H1 (cell line): ENCODE measurements at regions not wholly inside any gene's neighbourhood (a gene's known extent, or its start where the extent isn't known, plus 50 kb on each side); places are given as distances from the start of the nearest gene placed in this dataset.

Experiments used
- CTCF ChIA-PET: fragments of 300-600 bp; sonication (Branson Sonifier 250); formaldehyde crosslinking; loops from one replicate; lab custom pipeline; 2021; ENCODE audit not compliant: partially characterized antibody; lab: Charles Lee
- POLR2A ChIA-PET: fragments of 300-600 bp; sonication (Branson Sonifier 250); formaldehyde crosslinking; loops from one replicate; lab custom pipeline; 2021; ENCODE audit warnings: inconsistent platforms; ENCODE audit not compliant: partially characterized antibody; lab: Charles Lee
- DNase-seq, 2 experiments: peaks; one replicate each; pipeline versions ENCODE4 v3.0.0 to v3.0.0-alpha.2; 2010 to 2022; ENCODE audit warnings: low spot score in 2 of 2, low read depth in 1 of 2, mixed read lengths in 1 of 2
- FAIRE-seq: peaks from 2 replicates; lab custom pipeline; 2011; peaks lifted over from hg19 to GRCh38; lab: Jason Lieb, UNC
- H2AFZ ChIP-seq: 2 replicates; pipeline ENCODE4 v1.8.1; 2012; ENCODE audit warnings: low read length, inconsistent platforms
- H2AK5ac ChIP-seq: 2 replicates; pipeline ENCODE4 v1.6.1; 2013; ENCODE audit warnings: low read depth, low read length
- H2BK120ac ChIP-seq: replicated peaks from 2 replicates; pipeline ENCODE3; 2013; ENCODE audit warnings: low read depth, low read length, inconsistent platforms
- H2BK12ac ChIP-seq: 2 replicates; pipeline ENCODE4 v1.6.1; 2013; ENCODE audit warnings: low read depth, low read length
- H2BK15ac ChIP-seq: 2 replicates; pipeline ENCODE4 v1.6.1; 2013; ENCODE audit warnings: low read length
- H2BK20ac ChIP-seq: 2 replicates; pipeline ENCODE4 v1.6.1; 2013; ENCODE audit warnings: low read length
- H2BK5ac ChIP-seq: 2 replicates; pipeline ENCODE4 v1.6.1; 2013; ENCODE audit warnings: low read depth, low read length
- H3K14ac ChIP-seq: 2 replicates; pipeline ENCODE4 v1.6.1; 2013; ENCODE audit warnings: inconsistent platforms; ENCODE audit not compliant: insufficient read length
- H3K18ac ChIP-seq: 2 replicates; pipeline ENCODE4 v1.6.1; 2013; ENCODE audit warnings: low read length; ENCODE audit errors: extremely low read depth
- H3K23ac ChIP-seq: 2 replicates; pipeline ENCODE4 v1.6.1; 2013; ENCODE audit warnings: inconsistent platforms; ENCODE audit not compliant: insufficient read length
- H3K23me2 ChIP-seq: 2 replicates; pipeline ENCODE4 v1.6.1; 2013; ENCODE audit warnings: low read depth, low read length
- H3K27ac ChIP-seq: 2 replicates; pipeline ENCODE4 v1.6.1; 2011; ENCODE audit warnings: low read depth, low read length, inconsistent platforms
- H3K27me3 ChIP-seq, 4 experiments: replicated peaks in 1 of 4; 1 replicate in 1 of 4; 2 replicates in 3 of 4; pipeline versions ENCODE4 v1.6.1 to v1.8.1; 2011 to 2013; ENCODE audit warnings: low read length in 3 of 4, mild to moderate bottlenecking in 3 of 4, inconsistent platforms in 2 of 4, mixed read lengths in 2 of 4, moderate library complexity in 1 of 4; ENCODE audit not compliant: control insufficient read depth in 3 of 4, insufficient read depth in 3 of 4; ENCODE audit errors: extremely low read depth in 1 of 4
- H3K36me3 ChIP-seq, 4 experiments: 2 replicates each; pipeline versions ENCODE4 v1.6.1 to v1.8.1; 2011 to 2013; ENCODE audit warnings: mild to moderate bottlenecking in 4 of 4, low read length in 3 of 4, moderate library complexity in 2 of 4, control low read depth in 1 of 4, inconsistent platforms in 1 of 4; ENCODE audit not compliant: insufficient read depth in 4 of 4, control insufficient read depth in 2 of 4
- H3K4ac ChIP-seq: replicated peaks from 2 replicates; pipeline ENCODE3; 2013; ENCODE audit warnings: low read length, low read depth, mixed read lengths, inconsistent platforms; ENCODE audit not compliant: insufficient read length
- H3K4me1 ChIP-seq, 4 experiments: replicated peaks in 1 of 4; 1 replicate in 1 of 4; 2 replicates in 3 of 4; pipeline versions ENCODE4 v1.6.1 to v1.8.1; 2011 to 2013; ENCODE audit warnings: low read length in 3 of 4, inconsistent platforms in 2 of 4, mixed read lengths in 1 of 4; ENCODE audit not compliant: insufficient read depth in 4 of 4, control insufficient read depth in 3 of 4
- H3K4me2 ChIP-seq, 2 experiments: 2 replicates each; pipeline versions ENCODE4 v1.6.1 to v1.8.1; 2011 to 2013; ENCODE audit warnings: low read depth in 2 of 2, low read length in 2 of 2, control low read depth in 1 of 2, inconsistent platforms in 1 of 2, mild to moderate bottlenecking in 1 of 2; ENCODE audit not compliant: insufficient read depth in 1 of 2
- H3K4me3 ChIP-seq, 4 experiments: fragments of 200-600, 300-600 bp in 1 of 4; sonication (generic), shearing (Covaris generic), sonication (Bioruptor Twin) in 1 of 4; 2 replicates each; pipeline versions ENCODE4 v1.5.1 to v1.8.1; 2011 to 2016; ENCODE audit warnings: low read length in 4 of 4, low read depth in 3 of 4, control low read depth in 2 of 4, inconsistent platforms in 2 of 4, mild to moderate bottlenecking in 2 of 4, mixed read lengths in 1 of 4, moderate library complexity in 1 of 4; ENCODE audit not compliant: insufficient read depth in 2 of 4; ENCODE audit errors: extremely low read depth in 1 of 4
- H3K56ac ChIP-seq: replicated peaks from 2 replicates; pipeline ENCODE3; 2013; ENCODE audit warnings: low read depth, mild to moderate bottlenecking, mixed read lengths, low read length, inconsistent platforms; ENCODE audit not compliant: insufficient read length
- H3K79me1 ChIP-seq: 2 replicates; pipeline ENCODE4 v1.6.1; 2013; ENCODE audit warnings: low read depth, low read length, control low read depth
- H3K79me2 ChIP-seq, 2 experiments: 2 replicates each; pipeline versions ENCODE4 v1.6.1 to v1.8.1; 2012 to 2013; ENCODE audit warnings: low read length in 2 of 2, mild to moderate bottlenecking in 2 of 2, inconsistent platforms in 1 of 2; ENCODE audit not compliant: insufficient read depth in 2 of 2, control insufficient read depth in 1 of 2
- H3K9ac ChIP-seq, 4 experiments: replicated peaks in 1 of 4; 1 replicate in 1 of 4; 2 replicates in 3 of 4; pipeline versions ENCODE4 v1.6.1 to v1.8.1; 2011 to 2013; ENCODE audit warnings: low read depth in 3 of 4, low read length in 3 of 4, control low read depth in 2 of 4, mild to moderate bottlenecking in 2 of 4, moderate library complexity in 2 of 4, inconsistent platforms in 1 of 4; ENCODE audit errors: extremely low read depth in 1 of 4
- H3K9me3 ChIP-seq, 2 experiments: 2 replicates each; pipeline versions ENCODE4 v1.6.1 to v1.8.1; 2012 to 2013; ENCODE audit warnings: mild to moderate bottlenecking in 2 of 2, moderate library complexity in 2 of 2, control low read depth in 1 of 2, inconsistent platforms in 1 of 2, low read depth in 1 of 2, low read length in 1 of 2, mixed read lengths in 1 of 2; ENCODE audit not compliant: insufficient read depth in 2 of 2
- H4K20me1 ChIP-seq, 2 experiments: replicated peaks in 1 of 2; 2 replicates each; pipeline versions ENCODE3 to v1.8.1; 2011 to 2013; ENCODE audit warnings: inconsistent platforms in 2 of 2, low read length in 2 of 2, mild to moderate bottlenecking in 1 of 2; ENCODE audit not compliant: insufficient read depth in 2 of 2, control insufficient read depth in 1 of 2
- H4K5ac ChIP-seq: 2 replicates; pipeline ENCODE4 v1.6.1; 2013; ENCODE audit warnings: low read length, low read depth, mixed read lengths, inconsistent platforms; ENCODE audit not compliant: insufficient read length
- H4K8ac ChIP-seq: 2 replicates; pipeline ENCODE4 v1.8.0; 2013; ENCODE audit warnings: mild to moderate bottlenecking, moderate library complexity, low read length, inconsistent platforms; ENCODE audit not compliant: insufficient read depth; ENCODE audit errors: extremely low read depth
- H4K91ac ChIP-seq: replicated peaks from 2 replicates; pipeline ENCODE3; 2013; ENCODE audit warnings: low read length, mixed read lengths, inconsistent platforms; ENCODE audit not compliant: insufficient read length
- BCL11A ChIP-seq, 2 experiments: IDR thresholded peaks; one replicate each; pipeline ENCODE4 v1.6.1; 2011; ENCODE audit warnings: low read depth in 2 of 2, low read length in 2 of 2, mild to moderate bottlenecking in 2 of 2
- BRCA1 ChIP-seq: IDR thresholded peaks from 2 replicates; pipeline ENCODE4 v1.6.1; 2012; ENCODE audit warnings: low read depth, low read length, improper control_type of control experiment
- CHD1 ChIP-seq: IDR thresholded peaks from 2 replicates; pipeline ENCODE4 v1.6.1; 2012; ENCODE audit warnings: low read depth, low read length, improper control_type of control experiment
- CHD2 ChIP-seq: IDR thresholded peaks from 2 replicates; pipeline ENCODE4 v1.6.1; 2012; ENCODE audit warnings: low read length, improper control_type of control experiment
- CREB1 ChIP-seq: IDR thresholded peaks from 2 replicates; pipeline ENCODE4 v1.6.1; 2012; ENCODE audit warnings: inconsistent platforms
- CTCF ChIP-seq, 3 experiments: IDR thresholded peaks; 1 replicate in 2 of 3; 2 replicates in 1 of 3; pipeline versions ENCODE4 v1.5.1 to v1.6.1; 2011; ENCODE audit warnings: low read length in 3 of 3, mild to moderate bottlenecking in 3 of 3, inconsistent platforms in 2 of 3, low read depth in 1 of 3, moderate library complexity in 1 of 3; ENCODE audit not compliant: insufficient read depth in 1 of 3; ENCODE audit errors: control extremely low read depth in 1 of 3
- EZH2 ChIP-seq: fragments of 200-600 bp; sonication (generic); IDR thresholded peaks from 2 replicates; pipeline ENCODE4 v1.7.1; 2012; ENCODE audit warnings: low read depth, mild to moderate bottlenecking, moderate library complexity, low read length, inconsistent platforms; ENCODE audit not compliant: severe bottlenecking
- HDAC6 ChIP-seq: IDR thresholded peaks from one replicate; pipeline ENCODE4 v1.7.1; 2012; ENCODE audit warnings: low read depth, mild to moderate bottlenecking, inconsistent platforms, low read length, moderate library complexity
- POLR2AphosphoS5 ChIP-seq: IDR thresholded peaks from 2 replicates; pipeline ENCODE4 v1.6.1; 2011; ENCODE audit warnings: low read depth, low read length
- RFX5 ChIP-seq: IDR thresholded peaks from 2 replicates; pipeline ENCODE4 v1.6.1; 2011; ENCODE audit warnings: low read depth, low read length, improper control_type of control experiment, borderline replicate concordance
- SIN3A ChIP-seq, 2 experiments: IDR thresholded peaks in 1 of 2; conservative IDR thresholded peaks in 1 of 2; 2 replicates each; pipeline ENCODE4 v1.6.1; 2011 to 2012; ENCODE audit warnings: low read length in 2 of 2, improper control_type of control experiment in 1 of 2, low read depth in 1 of 2, mild to moderate bottlenecking in 1 of 2
- SIX5 ChIP-seq: IDR thresholded peaks from 2 replicates; pipeline ENCODE4 v1.6.1; 2011; ENCODE audit warnings: mild to moderate bottlenecking, low read depth, low read length
- SP4 ChIP-seq: IDR thresholded peaks from 2 replicates; pipeline ENCODE4 v1.6.1; 2012; ENCODE audit warnings: low read length, inconsistent platforms
- YY1 ChIP-seq: IDR thresholded peaks from 2 replicates; pipeline ENCODE4 v1.6.1; 2011; ENCODE audit warnings: low read depth, mild to moderate bottlenecking, low read length
- WGBS, 2 experiments: shearing (Covaris generic) in 1 of 2; methylation state at CpG; one replicate each; pipeline versions ENCODE4 v1.1.6 to v1.1.7; 2013 to 2015; ENCODE audit warnings: low lambda C conversion rate in 2 of 2, mixed read lengths in 2 of 2, inconsistent platforms in 1 of 2, low coverage in 1 of 2, missing lambda C conversion rate in 1 of 2; ENCODE audit not compliant: insufficient replicate concordance in 2 of 2, insufficient coverage in 1 of 2, insufficient read length in 1 of 2; ENCODE audit errors: extremely low coverage in 1 of 2, missing lambda C conversion rate in 1 of 2; 5-methylcytosine and 5-hydroxymethylcytosine counted together

GRCh38 chr16:79814124-79814523 lies 213.6 kb upstream of the MAF start:
- WGBS, 2 experiments = 98% methylated on average over 2 of the region's 2 CpGs; no CpG with 5 or more reads in 1 of the 2 experiments
- TF ChIP-seq YY1 (no peak), CTCF (IDR thresholded peaks at IDR 0.05; ENCODE audit: control extremely low read depth in 1 of 3, insufficient read depth in 1 of 3, low read depth in 1 of 3, low read length in 3 of 3) (no peak), SIX5 (no peak), POLR2AphosphoS5 (no peak), EZH2 (no peak), RFX5 (no peak), CHD1 (no peak), HDAC6 (no peak), BCL11A (IDR thresholded peaks at IDR 0.05; ENCODE audit: low read depth in 2 of 2, low read length in 2 of 2) (no peak), BRCA1 (no peak), CHD2 (no peak), SP4 (no peak), SIN3A (conservative IDR thresholded peaks at IDR 0.05 in 1 of 2, IDR thresholded peaks at IDR 0.05 in 1 of 2; ENCODE audit: low read depth in 1 of 2, low read length in 2 of 2) (no peak), CREB1 (no peak)

More at GRCh38 chr16:79814124-79814523, 213.6 kb upstream of the MAF start:
- Histone ChIP-seq H3K4me2 (no peak overlapping the region), H4K8ac (no peak overlapping the region), H3K79me2 (no peaks in the 10 kb centered on the region), H4K20me1 (no peaks in the 10 kb centered on the region), H2AK5ac (no peak overlapping the region), H2BK15ac (no peak overlapping the region), H2BK20ac (no peak overlapping the region), H3K14ac (no peak overlapping the region), H3K36me3 (no peaks in the 10 kb centered on the region), H4K5ac (no peak overlapping the region), H4K91ac (no peak overlapping the region), H3K9ac (no peak overlapping the region), H3K4me3 (no peak overlapping the region), H2BK5ac (no peak overlapping the region), H2BK12ac (no peak overlapping the region), H3K23me2 (no peaks in the 10 kb centered on the region), H3K18ac (no peak overlapping the region), H3K4me1 (peaks cover 0 to 3% (median under 1%) of the 10 kb centered on the region in 4 experiments; a peak in 2 of 7 replicates), H2BK120ac (no peak overlapping the region), H3K27ac (no peak overlapping the region), H3K79me1 (no peaks in the 10 kb centered on the region), H3K4ac (no peak overlapping the region), H3K56ac (no peak overlapping the region), H3K27me3 (no peaks in the 10 kb centered on the region), H2AFZ (no peak overlapping the region), H3K9me3 (no peaks in the 10 kb centered on the region), H3K23ac (no peak overlapping the region)
- CTCF ChIA-PET = no interaction called here
- DNase-seq (no peak), FAIRE-seq (no peak)
- POLR2A ChIA-PET = no interaction called here
